ENCODE measurements at regions not wholly inside any gene's neighbourhood (a gene's known extent, or its start where the extent isn't known, plus 50 kb on each side); places are given as distances from the start of the nearest gene placed in this dataset.

DNA sequence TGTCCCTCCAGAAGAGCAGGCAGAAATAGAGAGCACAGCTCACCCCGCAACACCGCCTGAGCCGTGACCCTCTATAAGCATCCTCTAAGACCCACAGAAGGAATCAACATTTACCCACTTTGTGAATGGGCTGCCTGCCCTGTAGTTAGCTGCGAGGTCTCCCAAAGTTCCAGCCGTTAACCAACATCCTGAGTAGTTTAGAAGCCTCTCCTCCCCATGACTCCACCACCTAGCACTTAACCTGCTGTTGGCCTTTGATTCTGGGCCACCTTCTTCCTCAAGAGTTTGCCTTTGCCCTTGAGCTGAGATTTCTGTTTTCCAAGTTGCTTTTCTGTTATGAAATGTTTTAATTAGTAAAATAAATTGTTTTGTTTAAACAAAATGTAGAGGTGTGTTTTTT is 75.8 kb downstream of the NUDT10 start:
- Histone ChIP-seq H4K91ac (ENCODE audit: low read length) (no peak overlapping the region), H4K8ac (ENCODE audit: low read length) (no peak overlapping the region), H3K9ac (ENCODE audit: low read length) (no peak overlapping the region), H3K9me3 (ENCODE audit: control insufficient read depth, low read length) (no peaks in the 10 kb centered on the region), H2BK12ac (ENCODE audit: low read length in 2 of 2) (no peak overlapping the region), H3K36me3 (ENCODE audit: control insufficient read depth in 1 of 2, insufficient read depth in 2 of 2, low read depth in 1 of 2, low read length in 2 of 2) (no peaks in the 10 kb centered on the region), H2BK120ac (ENCODE audit: low read depth, low read length) (no peak overlapping the region), H3K27me3 (ENCODE audit: control insufficient read depth in 1 of 2, insufficient read depth in 1 of 2, low read length in 2 of 2) (peaks cover 0 to 23% of the 10 kb centered on the region in 2 experiments), H3K27ac (ENCODE audit: low read length, poor library complexity, severe bottlenecking) (no peak overlapping the region), H2AK5ac (ENCODE audit: low read length, severe bottlenecking) (no peak overlapping the region), H3K14ac (ENCODE audit: low read length in 2 of 2) (no peak overlapping the region), H3K79me1 (replicated peaks; ENCODE audit: low read length, poor library complexity, severe bottlenecking) (no peaks in the 10 kb centered on the region), H3K4me3 (ENCODE audit: insufficient read depth in 1 of 2, low read depth in 1 of 2, low read length in 2 of 2) (no peak overlapping the region), H3K23ac (ENCODE audit: low read length in 2 of 2) (no peak overlapping the region), H3K4me2 (ENCODE audit: low read length, poor library complexity, severe bottlenecking) (no peak overlapping the region), H3K4me1 (ENCODE audit: control insufficient read depth, insufficient read depth, low read depth, low read length) (no peaks in the 10 kb centered on the region), H2BK5ac (ENCODE audit: low read depth, low read length, poor library complexity, severe bottlenecking) (no peak overlapping the region), H3K4ac (ENCODE audit: low read depth in 1 of 2, low read length in 2 of 2) (no peak overlapping the region), H3K18ac (ENCODE audit: low read depth in 1 of 2, low read length in 2 of 2) (no peak overlapping the region), H2AFZ (ENCODE audit: low read depth, low read length) (no peak overlapping the region), H2BK15ac (ENCODE audit: low read depth, poor library complexity, severe bottlenecking) (no peak overlapping the region)
- DNase-seq, result no peak
- WGBS, result 86% methylated on average over 5 of the region's 5 CpGs

DNA sequence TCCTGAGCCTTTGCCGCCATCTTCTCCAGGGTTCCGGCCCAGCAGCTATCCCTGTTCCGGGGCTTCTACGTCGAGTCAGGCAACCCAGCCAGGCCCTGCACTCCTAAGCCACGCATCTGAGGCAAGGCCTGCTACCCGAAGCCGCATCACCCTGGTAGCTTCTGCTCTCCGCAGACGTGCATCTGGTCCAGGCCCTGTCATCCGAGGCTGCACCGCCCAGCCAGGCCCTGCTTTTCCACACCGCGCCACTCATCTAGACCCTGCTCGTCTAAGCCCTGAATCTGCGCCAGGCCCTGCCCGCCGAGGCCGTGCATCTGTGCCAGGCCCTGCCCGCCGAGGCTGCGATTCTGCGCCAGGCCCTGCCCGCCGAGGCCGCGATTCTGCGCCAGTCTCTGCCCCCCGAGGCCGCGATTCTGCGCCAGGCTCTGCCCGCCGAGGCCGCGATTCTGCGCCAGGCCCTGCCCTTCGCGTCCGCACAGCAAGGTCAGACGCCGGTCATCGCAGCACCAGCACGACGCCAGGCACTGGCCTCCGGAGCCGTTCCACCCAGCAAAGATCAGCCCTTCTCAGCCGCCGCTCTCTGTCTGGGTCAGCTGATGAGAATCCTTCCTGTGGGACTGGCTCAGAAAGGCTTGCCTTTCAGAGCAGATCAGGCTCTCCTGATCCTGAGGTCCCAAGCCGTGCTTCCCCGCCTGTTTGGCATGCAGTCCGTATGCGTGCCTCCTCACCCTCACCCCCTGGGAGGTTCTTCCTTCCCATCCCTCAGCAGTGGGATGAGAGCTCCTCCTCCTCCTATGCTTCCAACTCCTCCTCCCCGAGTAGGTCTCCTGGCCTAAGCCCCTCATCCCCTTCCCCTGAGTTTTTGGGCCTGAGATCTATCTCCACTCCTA is 75.1 kb downstream of the NUDT10 start:
- Histone ChIP-seq H2BK120ac (ENCODE audit: low read depth, low read length) (no peak overlapping the region), H3K23ac (ENCODE audit: low read length in 2 of 2) (no peak overlapping the region), H3K4ac (ENCODE audit: low read depth in 1 of 2, low read length in 2 of 2) (no peak overlapping the region), H4K8ac (ENCODE audit: low read length) (no peak overlapping the region), H2BK5ac (ENCODE audit: low read depth, low read length, poor library complexity, severe bottlenecking) (no peak overlapping the region), H3K4me3 (ENCODE audit: insufficient read depth in 1 of 2, low read depth in 1 of 2, low read length in 2 of 2) (no peak overlapping the region), H3K4me1 (ENCODE audit: control insufficient read depth, insufficient read depth, low read depth, low read length) (no peaks in the 10 kb centered on the region), H3K18ac (ENCODE audit: low read depth in 1 of 2, low read length in 2 of 2) (no peak overlapping the region), H3K9me3 (ENCODE audit: control insufficient read depth, low read length) (no peaks in the 10 kb centered on the region), H2BK15ac (ENCODE audit: low read depth, poor library complexity, severe bottlenecking) (no peak overlapping the region), H3K9ac (ENCODE audit: low read length) (no peak overlapping the region), H2AK5ac (ENCODE audit: low read length, severe bottlenecking) (no peak overlapping the region), H2AFZ (ENCODE audit: low read depth, low read length) (no peak overlapping the region), H3K27ac (ENCODE audit: low read length, poor library complexity, severe bottlenecking) (no peak overlapping the region), H3K27me3 (ENCODE audit: control insufficient read depth in 1 of 2, insufficient read depth in 1 of 2, low read length in 2 of 2) (peaks cover 0 to 19% of the 10 kb centered on the region in 2 experiments), H3K36me3 (ENCODE audit: control insufficient read depth in 1 of 2, insufficient read depth in 2 of 2, low read depth in 1 of 2, low read length in 2 of 2) (no peaks in the 10 kb centered on the region), H3K4me2 (ENCODE audit: low read length, poor library complexity, severe bottlenecking) (no peak overlapping the region), H3K79me1 (replicated peaks; ENCODE audit: low read length, poor library complexity, severe bottlenecking) (no peaks in the 10 kb centered on the region), H2BK12ac (ENCODE audit: low read length in 2 of 2) (no peak overlapping the region), H3K14ac (ENCODE audit: low read length in 2 of 2) (no peak overlapping the region), H4K91ac (ENCODE audit: low read length) (no peak overlapping the region)
- DNase-seq, result no peak
- 95% methylated on average over 53 of the region's 54 CpGs for WGBS

DNA sequence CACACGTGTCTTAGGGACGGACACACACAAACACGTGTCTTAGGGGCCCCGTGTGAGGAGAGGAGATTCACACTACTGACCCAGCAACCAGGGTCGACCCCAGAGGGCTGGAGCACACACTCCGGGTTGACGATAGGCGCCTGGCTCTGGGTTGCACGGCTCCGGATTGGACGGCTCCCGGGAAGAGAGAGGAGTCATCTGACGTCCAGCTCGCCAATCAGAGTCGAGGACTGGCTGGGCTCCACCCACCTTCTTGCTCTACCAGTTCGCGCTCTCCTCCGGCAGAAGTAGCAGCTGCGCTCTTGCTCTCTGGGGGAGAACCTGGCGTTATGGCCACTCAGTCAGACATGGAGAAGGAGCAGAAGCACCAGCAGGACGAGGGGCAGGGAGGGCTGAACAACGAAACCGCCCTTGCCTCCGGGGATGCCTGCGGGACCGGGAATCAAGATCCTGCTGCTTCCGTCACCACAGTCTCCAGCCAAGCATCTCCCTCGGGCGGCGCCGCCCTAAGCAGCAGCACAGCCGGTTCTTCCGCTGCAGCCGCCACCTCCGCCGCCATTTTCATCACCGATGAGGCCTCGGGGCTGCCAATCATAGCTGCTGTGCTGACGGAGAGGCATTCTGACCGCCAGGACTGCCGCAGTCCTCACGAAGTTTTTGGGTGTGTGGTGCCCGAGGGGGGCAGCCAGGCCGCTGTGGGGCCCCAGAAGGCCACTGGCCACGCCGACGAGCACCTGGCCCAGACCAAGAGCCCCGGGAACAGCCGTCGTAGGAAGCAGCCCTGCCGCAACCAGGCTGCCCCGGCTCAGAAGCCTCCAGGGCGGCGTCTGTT is 74.3 kb downstream of the NUDT10 start:
- WGBS, result 95% methylated on average over 47 of the region's 54 CpGs
- Histone ChIP-seq H2AFZ (ENCODE audit: low read depth, low read length) (no peak overlapping the region), H2AK5ac (ENCODE audit: low read length, severe bottlenecking) (no peak overlapping the region), H3K9ac (ENCODE audit: low read length) (no peak overlapping the region), H4K91ac (ENCODE audit: low read length) (no peak overlapping the region), H3K27me3 (ENCODE audit: control insufficient read depth in 1 of 2, insufficient read depth in 1 of 2, low read length in 2 of 2) (peaks cover 0 to 18% of the 10 kb centered on the region in 2 experiments), H3K4me3 (ENCODE audit: insufficient read depth in 1 of 2, low read depth in 1 of 2, low read length in 2 of 2) (no peak overlapping the region), H2BK12ac (ENCODE audit: low read length in 2 of 2) (no peak overlapping the region), H3K23ac (ENCODE audit: low read length in 2 of 2) (no peak overlapping the region), H3K14ac (ENCODE audit: low read length in 2 of 2) (peak overlapping the region in 1 of 2 experiments; percentile 41), H2BK15ac (ENCODE audit: low read depth, poor library complexity, severe bottlenecking) (no peak overlapping the region), H3K4me1 (ENCODE audit: control insufficient read depth, insufficient read depth, low read depth, low read length) (no peaks in the 10 kb centered on the region), H3K9me3 (ENCODE audit: control insufficient read depth, low read length) (no peaks in the 10 kb centered on the region), H3K36me3 (ENCODE audit: control insufficient read depth in 1 of 2, insufficient read depth in 2 of 2, low read depth in 1 of 2, low read length in 2 of 2) (no peaks in the 10 kb centered on the region), H4K8ac (ENCODE audit: low read length) (no peak overlapping the region), H3K18ac (ENCODE audit: low read depth in 1 of 2, low read length in 2 of 2) (no peak overlapping the region), H2BK120ac (ENCODE audit: low read depth, low read length) (no peak overlapping the region), H3K4me2 (ENCODE audit: low read length, poor library complexity, severe bottlenecking) (no peak overlapping the region), H2BK5ac (ENCODE audit: low read depth, low read length, poor library complexity, severe bottlenecking) (no peak overlapping the region), H3K4ac (ENCODE audit: low read depth in 1 of 2, low read length in 2 of 2) (no peak overlapping the region), H3K27ac (ENCODE audit: low read length, poor library complexity, severe bottlenecking) (no peak overlapping the region), H3K79me1 (replicated peaks; ENCODE audit: low read length, poor library complexity, severe bottlenecking) (no peaks in the 10 kb centered on the region)
- no peak for DNase-seq

DNA sequence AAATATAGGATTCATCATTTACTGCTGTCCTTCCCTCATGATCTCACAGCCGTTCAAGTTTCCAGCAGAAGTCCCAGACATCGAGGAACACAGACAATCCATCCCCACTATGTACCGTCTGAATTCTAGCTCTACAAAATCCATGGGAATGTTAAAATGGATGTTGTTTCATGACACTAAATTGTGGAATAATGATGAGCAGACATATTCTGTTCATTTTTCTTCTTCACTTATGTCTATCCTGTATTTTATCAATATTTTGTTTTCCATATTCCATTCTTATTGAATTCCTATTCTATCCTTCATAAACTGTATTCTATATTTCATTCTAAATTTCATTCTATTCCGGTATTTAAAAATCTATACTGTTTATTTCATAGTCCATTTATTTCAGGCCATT is 71.8 kb downstream of the NUDT10 start:
- Histone ChIP-seq H2BK5ac (ENCODE audit: low read depth, low read length, poor library complexity, severe bottlenecking) (no peak overlapping the region), H3K14ac (ENCODE audit: low read length in 2 of 2) (no peak overlapping the region), H2AK5ac (ENCODE audit: low read length, severe bottlenecking) (no peak overlapping the region), H3K4me1 (ENCODE audit: control insufficient read depth, insufficient read depth, low read depth, low read length) (no peaks in the 10 kb centered on the region), H3K9ac (ENCODE audit: low read length) (no peak overlapping the region), H2BK12ac (ENCODE audit: low read length in 2 of 2) (no peak overlapping the region), H3K4me2 (ENCODE audit: low read length, poor library complexity, severe bottlenecking) (no peak overlapping the region), H4K91ac (ENCODE audit: low read length) (no peak overlapping the region), H2BK15ac (ENCODE audit: low read depth, poor library complexity, severe bottlenecking) (no peak overlapping the region), H3K4ac (ENCODE audit: low read depth in 1 of 2, low read length in 2 of 2) (no peak overlapping the region), H2BK120ac (ENCODE audit: low read depth, low read length) (no peak overlapping the region), H4K8ac (ENCODE audit: low read length) (no peak overlapping the region), H3K23ac (ENCODE audit: low read length in 2 of 2) (no peak overlapping the region), H3K27me3 (ENCODE audit: control insufficient read depth in 1 of 2, insufficient read depth in 1 of 2, low read length in 2 of 2) (peaks cover 0 to 22% of the 10 kb centered on the region in 2 experiments), H3K18ac (ENCODE audit: low read depth in 1 of 2, low read length in 2 of 2) (no peak overlapping the region), H3K79me1 (replicated peaks; ENCODE audit: low read length, poor library complexity, severe bottlenecking) (no peaks in the 10 kb centered on the region), H2AFZ (ENCODE audit: low read depth, low read length) (no peak overlapping the region), H3K36me3 (ENCODE audit: control insufficient read depth in 1 of 2, insufficient read depth in 2 of 2, low read depth in 1 of 2, low read length in 2 of 2) (no peaks in the 10 kb centered on the region), H3K4me3 (ENCODE audit: insufficient read depth in 1 of 2, low read depth in 1 of 2, low read length in 2 of 2) (no peak overlapping the region), H3K9me3 (ENCODE audit: control insufficient read depth, low read length) (no peaks in the 10 kb centered on the region), H3K27ac (ENCODE audit: low read length, poor library complexity, severe bottlenecking) (no peak overlapping the region)
- DNase-seq, result no peak
- 100% methylated on average over 1 of the region's 4 CpGs for WGBS

All from mesenchymal stem cell (in vitro differentiated cells and primary cell).